ENCODE measurements at regions not wholly inside any gene's neighbourhood (a gene's known extent, or its start where the extent isn't known, plus 50 kb on each side); places are given as distances from the start of the nearest gene placed in this dataset.
"Not testable (repeated sequence)": the region's sequence is repeated elsewhere in the genome, so short reads cannot be mapped to it uniquely, and the experiment has no call there.

DNA sequence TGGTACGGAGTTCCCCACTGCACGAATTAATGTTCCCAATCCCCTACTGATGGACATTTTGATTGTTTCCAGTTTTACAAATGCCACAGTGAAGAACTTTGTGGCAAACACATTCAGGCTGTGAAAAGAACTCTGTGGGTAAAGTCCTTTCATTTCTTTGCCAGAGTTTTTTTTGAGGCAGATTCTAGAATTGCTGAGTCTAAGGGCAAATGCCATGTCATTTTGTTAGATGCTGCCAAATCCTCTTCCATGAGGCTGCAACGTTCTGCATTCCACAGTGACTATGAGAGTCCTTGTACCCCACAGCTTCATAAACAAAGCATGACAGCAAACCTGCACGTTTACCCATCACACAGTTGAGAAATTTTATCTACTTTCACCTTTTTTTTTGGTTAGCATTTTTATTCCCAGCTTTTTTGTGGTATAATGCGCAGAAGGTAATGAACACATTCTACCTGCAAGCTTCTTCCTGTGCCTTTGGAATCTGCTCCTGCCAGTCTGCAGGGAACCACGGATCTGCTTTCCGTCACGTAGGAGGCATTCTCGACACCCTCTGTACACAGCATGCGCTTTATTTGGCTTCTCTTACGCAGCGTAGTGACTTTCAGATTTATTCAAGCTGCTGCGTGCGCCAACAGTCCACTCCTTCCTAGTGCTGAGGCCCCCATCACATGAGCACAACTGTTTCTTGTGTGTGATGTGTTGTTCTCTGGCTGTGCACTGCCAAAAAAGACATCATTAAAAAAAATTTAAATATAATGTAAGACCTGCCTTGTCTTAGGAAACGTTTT is 51.2 kb upstream of the TNK2 start:
- not testable (repeated sequence) for H3K27me3 ChIP-seq (ENCODE audit: insufficient read depth, low read length); H3K79me2 ChIP-seq (ENCODE audit: insufficient read depth, low read length); H4K20me1 ChIP-seq (ENCODE audit: insufficient read depth, low read length); H3K27ac ChIP-seq (ENCODE audit: low read depth, low read length); H3K36me3 ChIP-seq (ENCODE audit: insufficient read depth, low read length); H2AFZ ChIP-seq (ENCODE audit: low read length); DNase-seq (ENCODE audit: insufficient read length, low spot score, missing footprints); H3K4me1 ChIP-seq (ENCODE audit: insufficient read depth, low read length); H3K4me3 ChIP-seq (ENCODE audit: insufficient read depth, low read length); H3K4me2 ChIP-seq (ENCODE audit: insufficient read depth, low read length); H3K9me3 ChIP-seq (ENCODE audit: low read depth, low read length)

DNA sequence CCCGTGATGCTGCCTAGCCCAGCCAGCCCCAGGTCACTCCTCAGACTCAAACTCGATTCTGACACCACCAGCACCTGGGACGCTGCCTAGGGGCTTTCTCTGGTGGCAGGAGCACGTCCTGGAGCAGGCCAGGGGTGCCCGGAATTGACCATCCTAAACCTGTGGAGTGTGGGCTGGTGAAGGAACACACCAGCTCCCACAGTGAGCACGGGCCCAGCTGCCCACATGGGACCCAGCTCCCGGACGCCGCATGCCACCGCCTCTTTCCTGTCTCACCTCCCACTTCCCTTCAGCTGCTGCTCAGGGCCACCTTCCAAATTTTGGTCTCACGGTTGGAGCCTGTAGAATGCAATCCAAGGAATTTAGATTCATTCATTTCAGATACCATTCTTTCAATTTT is 50.4 kb upstream of the TNK2 start:
- not testable (repeated sequence) for H2AFZ ChIP-seq (ENCODE audit: low read length); H3K27ac ChIP-seq (ENCODE audit: low read depth, low read length); H3K9me3 ChIP-seq (ENCODE audit: low read depth, low read length); H3K4me2 ChIP-seq (ENCODE audit: insufficient read depth, low read length); H4K20me1 ChIP-seq (ENCODE audit: insufficient read depth, low read length); H3K4me3 ChIP-seq (ENCODE audit: insufficient read depth, low read length); H3K27me3 ChIP-seq (ENCODE audit: insufficient read depth, low read length); H3K79me2 ChIP-seq (ENCODE audit: insufficient read depth, low read length); H3K36me3 ChIP-seq (ENCODE audit: insufficient read depth, low read length); H3K4me1 ChIP-seq (ENCODE audit: insufficient read depth, low read length)
- DNase-seq (ENCODE audit: insufficient read length, low spot score, missing footprints), result peak; percentile 49

Measured in osteoblast (primary cell).